DND-41 (cell line): ENCODE measurements at regions not wholly inside any gene's neighbourhood (a gene's known extent, or its start where the extent isn't known, plus 50 kb on each side); places are given as distances from the start of the nearest gene placed in this dataset.
"Not testable (repeated sequence)": the region's sequence is repeated elsewhere in the genome, so short reads cannot be mapped to it uniquely, and the experiment has no call there.

Source experiments
- EZH2 ChIP-seq: IDR thresholded peaks from 3 replicates; pipeline ENCODE4 v1.6.1; 2012; ENCODE audit warnings: borderline replicate concordance, low read depth, mild to moderate bottlenecking, moderate library complexity, low read length, inconsistent platforms; ENCODE audit not compliant: severe bottlenecking
- TF ChIP-seq, protein P1 (sequence below): IDR thresholded peaks from 2 replicates; pipeline ENCODE4 v1.5.1; 2012; ENCODE audit warnings: borderline replicate concordance, low read length, moderate library complexity, mild to moderate bottlenecking; ENCODE audit not compliant: poor library complexity, severe bottlenecking; ENCODE audit errors: extremely low read depth

DNA sequence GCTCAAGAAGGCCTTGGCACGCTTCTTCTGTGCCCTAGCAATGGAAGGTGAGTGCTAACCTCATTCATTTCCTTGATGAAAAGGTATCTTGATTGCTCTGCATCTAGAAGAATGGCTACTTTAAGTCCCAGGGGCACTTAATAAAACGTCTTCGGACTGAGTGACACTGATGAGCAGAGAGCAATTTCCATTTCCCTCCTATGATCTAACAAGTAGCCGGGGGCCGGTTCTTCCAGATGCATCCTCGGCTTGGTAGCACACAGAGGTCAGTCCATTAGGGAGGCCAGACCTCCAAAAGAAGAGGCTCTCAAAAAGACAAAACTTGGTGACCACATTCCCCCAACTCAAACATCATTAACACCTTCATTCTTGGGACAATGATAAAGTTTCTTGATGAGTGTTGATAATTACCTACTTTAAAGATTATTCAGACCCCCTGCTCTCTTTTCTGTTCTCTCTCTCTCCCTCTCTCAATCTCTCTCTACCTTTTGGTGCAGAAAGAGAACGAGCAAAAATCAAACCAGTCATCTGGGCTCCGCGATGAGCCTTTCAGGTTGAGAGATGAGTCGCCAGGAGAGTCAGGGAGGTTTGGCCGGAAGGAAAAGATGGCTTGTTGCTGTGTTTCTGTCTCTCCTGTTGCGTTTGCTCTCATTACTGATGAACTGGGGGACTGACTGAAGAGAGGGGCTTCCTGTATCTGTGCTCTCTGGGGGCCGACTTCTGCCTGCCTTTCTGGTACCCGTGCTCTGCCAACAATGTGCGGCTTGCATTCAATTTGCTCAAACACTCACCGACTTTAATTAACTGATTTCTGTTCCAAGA lies 91.1 kb downstream of the LYZL1 start:
- TF ChIP-seq, protein P1, sequence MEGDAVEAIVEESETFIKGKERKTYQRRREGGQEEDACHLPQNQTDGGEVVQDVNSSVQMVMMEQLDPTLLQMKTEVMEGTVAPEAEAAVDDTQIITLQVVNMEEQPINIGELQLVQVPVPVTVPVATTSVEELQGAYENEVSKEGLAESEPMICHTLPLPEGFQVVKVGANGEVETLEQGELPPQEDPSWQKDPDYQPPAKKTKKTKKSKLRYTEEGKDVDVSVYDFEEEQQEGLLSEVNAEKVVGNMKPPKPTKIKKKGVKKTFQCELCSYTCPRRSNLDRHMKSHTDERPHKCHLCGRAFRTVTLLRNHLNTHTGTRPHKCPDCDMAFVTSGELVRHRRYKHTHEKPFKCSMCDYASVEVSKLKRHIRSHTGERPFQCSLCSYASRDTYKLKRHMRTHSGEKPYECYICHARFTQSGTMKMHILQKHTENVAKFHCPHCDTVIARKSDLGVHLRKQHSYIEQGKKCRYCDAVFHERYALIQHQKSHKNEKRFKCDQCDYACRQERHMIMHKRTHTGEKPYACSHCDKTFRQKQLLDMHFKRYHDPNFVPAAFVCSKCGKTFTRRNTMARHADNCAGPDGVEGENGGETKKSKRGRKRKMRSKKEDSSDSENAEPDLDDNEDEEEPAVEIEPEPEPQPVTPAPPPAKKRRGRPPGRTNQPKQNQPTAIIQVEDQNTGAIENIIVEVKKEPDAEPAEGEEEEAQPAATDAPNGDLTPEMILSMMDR: not testable (repeated sequence)
- not testable (repeated sequence) for TF ChIP-seq EZH2
